ENCODE measurements at regions not wholly inside any gene's neighbourhood (a gene's known extent, or its start where the extent isn't known, plus 50 kb on each side); places are given as distances from the start of the nearest gene placed in this dataset.
A peak's percentile ranks its signal among the peaks of the same experiment; 100 is the strongest.

- no peaks in the 10 kb centered on the region for H3K27me3 ChIP-seq
- H3K36me3 ChIP-seq = no peaks in the 10 kb centered on the region
- no peaks in the 10 kb centered on the region for H3K9me3 ChIP-seq
- no peak for TF ChIP-seq POLR2A (IDR thresholded peaks at IDR 0.05)
- TF ChIP-seq CTCF (IDR thresholded peaks at IDR 0.05) = no peak
- WGBS (ENCODE audit: insufficient coverage, low coverage, low lambda C conversion rate, missing lambda C conversion rate) = 12% methylated on average over 3 of the region's 3 CpGs
- ATAC-seq (peak; percentile 43 to 65 (median 61)), DNase-seq (peak in 1 of 3 donors; percentile 75)
- no peak overlapping the region for H3K4me3 ChIP-seq
- intact Hi-C loops (cut with DNase I) = no loop called here
- peak overlapping the region; percentile 61 to 80 (median 80) for H3K27ac ChIP-seq
- peaks cover 0 to 37% (median 17%) of the 10 kb centered on the region in 4 donors for H3K4me1 ChIP-seq
Observed at GRCh38 chr14:64639340-64639821, 64.8 kb upstream of the PLEKHG3 start.

- ATAC-seq = no peak
- no peak for DNase-seq
- Histone ChIP-seq H3K36me3 (no peaks in the 10 kb centered on the region), H3K9me3 (no peaks in the 10 kb centered on the region), H3K27me3 (no peaks in the 10 kb centered on the region), H3K4me1 (peaks cover 0 to 37% (median 17%) of the 10 kb centered on the region in 4 donors), H3K27ac (no peak overlapping the region), H3K4me3 (no peak overlapping the region)
- WGBS (ENCODE audit: insufficient coverage, low coverage, low lambda C conversion rate, missing lambda C conversion rate) = 85% methylated on average over 1 of the region's 1 CpG
- TF ChIP-seq POLR2A (IDR thresholded peaks at IDR 0.05) = no peak
- no peak for TF ChIP-seq CTCF (IDR thresholded peaks at IDR 0.05)
- intact Hi-C loops (cut with DNase I) = no loop called here
Observed at GRCh38 chr14:64640839-64641238, 63.4 kb upstream of the PLEKHG3 start.

GRCh38 chr14:64641760-64642159 is 62.5 kb upstream of the PLEKHG3 start:
- Histone ChIP-seq H3K4me1 (peaks cover 0 to 34% (median 17%) of the 10 kb centered on the region in 4 donors), H3K9me3 (no peaks in the 10 kb centered on the region), H3K36me3 (no peaks in the 10 kb centered on the region), H3K4me3 (no peak overlapping the region), H3K27me3 (no peaks in the 10 kb centered on the region), H3K27ac (no peak overlapping the region)
- intact Hi-C loops (cut with DNase I) = no loop called here
- ATAC-seq (no peak), DNase-seq (no peak)
- TF ChIP-seq POLR2A (IDR thresholded peaks at IDR 0.05) (no peak), CTCF (IDR thresholded peaks at IDR 0.05) (no peak)
- 80% methylated on average over 3 of the region's 3 CpGs for WGBS (ENCODE audit: insufficient coverage, low coverage, low lambda C conversion rate, missing lambda C conversion rate)

GRCh38 chr14:64643709-64644108 is 60.5 kb upstream of the PLEKHG3 start:
- H3K36me3 ChIP-seq = no peaks in the 10 kb centered on the region
- DNase-seq (no peak), ATAC-seq (no peak)
- H3K9me3 ChIP-seq = no peaks in the 10 kb centered on the region
- H3K27ac ChIP-seq = no peak overlapping the region
- H3K27me3 ChIP-seq = no peaks in the 10 kb centered on the region
- peaks cover 0 to 26% (median 8%) of the 10 kb centered on the region in 4 donors for H3K4me1 ChIP-seq
- 90% methylated on average over 3 of the region's 3 CpGs for WGBS (ENCODE audit: insufficient coverage, low coverage, low lambda C conversion rate, missing lambda C conversion rate)
- TF ChIP-seq POLR2A (IDR thresholded peaks at IDR 0.05) = no peak
- TF ChIP-seq CTCF (IDR thresholded peaks at IDR 0.05) = no peak
- H3K4me3 ChIP-seq = no peak overlapping the region
- intact Hi-C loops (cut with DNase I) = no loop called here

GRCh38 chr14:64644629-64645028 is 59.6 kb upstream of the PLEKHG3 start:
- TF ChIP-seq CTCF (IDR thresholded peaks at IDR 0.05) = no peak
- no peak for TF ChIP-seq POLR2A (IDR thresholded peaks at IDR 0.05)

More at GRCh38 chr14:64644629-64645028, 59.6 kb upstream of the PLEKHG3 start:
- Histone ChIP-seq H3K27me3 (no peaks in the 10 kb centered on the region), H3K36me3 (no peaks in the 10 kb centered on the region), H3K4me3 (no peak overlapping the region), H3K9me3 (no peaks in the 10 kb centered on the region), H3K4me1 (peaks cover 0 to 26% (median 8%) of the 10 kb centered on the region in 4 donors), H3K27ac (peak overlapping the region; percentile 26 to 55 (median 48))
- no peak for DNase-seq
- no peak for ATAC-seq
- WGBS (ENCODE audit: insufficient coverage, low coverage, low lambda C conversion rate, missing lambda C conversion rate) = 94% methylated on average over 6 of the region's 8 CpGs
- intact Hi-C loops (cut with DNase I) = no loop called here
